ENCODE measurements at regions not wholly inside any gene's neighbourhood (a gene's known extent, or its start where the extent isn't known, plus 50 kb on each side); places are given as distances from the start of the nearest gene placed in this dataset.

DNA sequence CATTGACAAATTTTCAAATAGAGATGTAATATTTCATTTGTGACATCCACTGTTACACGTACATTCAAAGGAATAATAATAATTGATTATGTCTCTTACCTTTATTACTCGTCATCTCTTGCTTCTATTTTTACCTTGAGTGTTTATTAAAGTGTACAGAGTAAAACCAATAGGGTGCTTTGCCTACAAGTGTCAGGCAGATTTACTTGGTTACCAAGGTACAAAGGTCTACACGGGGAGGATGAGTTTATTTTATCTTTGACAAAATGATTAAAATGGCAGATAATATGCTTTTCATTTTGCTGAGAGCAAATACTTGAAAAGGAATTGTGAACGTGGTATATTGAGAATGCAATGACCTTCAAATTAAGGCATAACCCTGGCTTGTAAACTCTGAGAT, 137.8 kb upstream of the SOX5 start:
- Histone ChIP-seq H3K9ac (replicated peaks; ENCODE audit: extremely low read depth, insufficient read depth, low read length) (no peak overlapping the region), H3K4me1 (ENCODE audit: control insufficient read depth, extremely low read depth, insufficient read depth, low read length) (no peaks in the 10 kb centered on the region), H3K9me1 (replicated peaks; ENCODE audit: control insufficient read depth, extremely low read depth, insufficient read depth, low read length) (no peaks in the 10 kb centered on the region), H2AFZ (ENCODE audit: low read depth, low read length) (no peak overlapping the region), H3K4me3 (replicated peaks in 1 of 3; ENCODE audit: insufficient read depth in 1 of 3, low read depth in 1 of 3, low read length in 3 of 3) (no peak overlapping the region), H3K9me3 (replicated peaks; ENCODE audit: control insufficient read depth, insufficient read depth, low read length) (no peaks in the 10 kb centered on the region), H3K36me3 (ENCODE audit: control insufficient read depth in 2 of 2, extremely low read depth in 1 of 2, insufficient read depth in 2 of 2, low read length in 2 of 2) (no peaks in the 10 kb centered on the region), H3K27me3 (ENCODE audit: control insufficient read depth in 2 of 2, insufficient read depth in 2 of 2, low read length in 2 of 2) (no peaks in the 10 kb centered on the region), H3K4me2 (ENCODE audit: insufficient read depth, low read length) (no peak overlapping the region), H4K20me1 (replicated peaks; ENCODE audit: control insufficient read depth, extremely low read depth, insufficient read depth, low read length) (no peaks in the 10 kb centered on the region), H3K27ac (ENCODE audit: insufficient read depth, low read depth, low read length) (no peak overlapping the region), H3K79me2 (ENCODE audit: control insufficient read depth, insufficient read depth, low read length) (no peaks in the 10 kb centered on the region)
- ChIA-PET POLR2A (no interaction called here), CTCF (no interaction called here)
- DNase-seq (ENCODE audit: low read depth, low spot score) (no peak), FAIRE-seq (no peak)
- intact Hi-C loops (cut with micrococcal nuclease): no loop called here
- dilution Hi-C loops (cut with MboI; ENCODE audit: extremely low pct_ligation_motif_present, low sequenced_read_pairs): no loop called here
- BruUV-seq (replicated peaks): no TSS peak
- TF ChIP-seq EZH2 (IDR thresholded peaks at IDR 0.05; ENCODE audit: borderline replicate concordance, low read depth, low read length, severe bottlenecking) (no peak), GATA2 (IDR thresholded peaks at IDR 0.05; ENCODE audit: insufficient read depth, insufficient read length, low read depth, low read length) (no peak), CTCF (IDR thresholded peaks at IDR 0.05; ENCODE audit: extremely low read depth in 1 of 2, insufficient read depth in 1 of 2, low read depth in 1 of 2, low read length in 2 of 2) (no peak), POLR2A (IDR thresholded peaks at IDR 0.05; ENCODE audit: low read depth, low read length) (no peak), FOS (IDR thresholded peaks at IDR 0.05; ENCODE audit: borderline replicate concordance, insufficient read depth, low read length) (no peak), MYC (IDR thresholded peaks at IDR 0.05; ENCODE audit: low read depth, low read length) (no peak), POLR2AphosphoS5 (IDR thresholded peaks at IDR 0.05; ENCODE audit: insufficient read depth, low read depth, low read length) (no peak), JUN (IDR thresholded peaks at IDR 0.05; ENCODE audit: borderline replicate concordance, insufficient read depth, insufficient read length, low read depth) (no peak)
- TF ChIP-seq, protein P1, sequence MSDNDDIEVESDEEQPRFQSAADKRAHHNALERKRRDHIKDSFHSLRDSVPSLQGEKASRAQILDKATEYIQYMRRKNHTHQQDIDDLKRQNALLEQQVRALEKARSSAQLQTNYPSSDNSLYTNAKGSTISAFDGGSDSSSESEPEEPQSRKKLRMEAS (IDR thresholded peaks at IDR 0.05; ENCODE audit: insufficient read depth, insufficient read length): no peak
